IPS-NIHi11 (cell line): ENCODE measurements at regions not wholly inside any gene's neighbourhood (a gene's known extent, or its start where the extent isn't known, plus 50 kb on each side); places are given as distances from the start of the nearest gene placed in this dataset.
"Not testable (repeated sequence)": the region's sequence is repeated elsewhere in the genome, so short reads cannot be mapped to it uniquely, and the experiment has no call there.

ENCODE experiments used
- DNase-seq: peaks from one replicate; pipeline ENCODE4 v3.0.0; 2012; ENCODE audit warnings: mixed read lengths, low spot score

- DNase-seq = not testable (repeated sequence)
Observed at GRCh38 chr12:31162896-31163560, 89.4 kb downstream of the DDX11 start.

- DNase-seq = not testable (repeated sequence)
Observed at GRCh38 chr12:31174293-31174692, 100.6 kb downstream of the DDX11 start.

GRCh38 chr12:31177514-31177913 is 103.9 kb downstream of the DDX11 start:
- DNase-seq = not testable (repeated sequence)

GRCh38 chr12:31178875-31179274 is 105.2 kb downstream of the DDX11 start:
- not testable (repeated sequence) for DNase-seq

GRCh38 chr12:31179627-31180237 is 106.1 kb downstream of the DDX11 start:
- DNase-seq = not testable (repeated sequence)

- not testable (repeated sequence) for DNase-seq
Observed at GRCh38 chr12:31182571-31182970, 108.9 kb downstream of the DDX11 start.

GRCh38 chr12:31183107-31183506 is 109.4 kb downstream of the DDX11 start:
- not testable (repeated sequence) for DNase-seq

GRCh38 chr12:31183899-31184298 is 110.2 kb downstream of the DDX11 start:
- DNase-seq = not testable (repeated sequence)

- not testable (repeated sequence) for DNase-seq
Observed at GRCh38 chr12:31184667-31185066, 111.0 kb downstream of the DDX11 start.

- not testable (repeated sequence) for DNase-seq
Observed at GRCh38 chr12:31192689-31193088, 119.0 kb downstream of the DDX11 start.

GRCh38 chr12:31195620-31196019 is 122.0 kb downstream of the DDX11 start:
- not testable (repeated sequence) for DNase-seq

GRCh38 chr12:31199476-31199875 is 125.8 kb downstream of the DDX11 start:
- DNase-seq = not testable (repeated sequence)

- DNase-seq = no peak
Observed at GRCh38 chr12:31201382-31201781, 124.6 kb downstream of the SINHCAF start.

GRCh38 chr12:31203261-31203660 is 122.7 kb downstream of the SINHCAF start:
- no peak for DNase-seq

- no peak for DNase-seq
Observed at GRCh38 chr12:31205054-31205453, 120.9 kb downstream of the SINHCAF start.

GRCh38 chr12:31206038-31206670 is 119.8 kb downstream of the SINHCAF start:
- peak; percentile 58 for DNase-seq

GRCh38 chr12:31207799-31208465 is 118.0 kb downstream of the SINHCAF start:
- no peak for DNase-seq

GRCh38 chr12:31210104-31210503 is 115.8 kb downstream of the SINHCAF start:
- no peak for DNase-seq

GRCh38 chr12:31210541-31210940 is 115.4 kb downstream of the SINHCAF start:
- no peak for DNase-seq

- DNase-seq = no peak
Observed at GRCh38 chr12:31214626-31215517, 111.1 kb downstream of the SINHCAF start.

GRCh38 chr12:31215518-31216232 is 110.3 kb downstream of the SINHCAF start:
- no peak for DNase-seq
